Activated naive CD8-positive, alpha-beta T cell treated with anti-CD3 and anti-CD28 coated beads, Interleukin-2, amount 10 ng/mL, durations not matched to agents 7 days and 5 days (primary cell): ENCODE measurements at regions not wholly inside any gene's neighbourhood (a gene's known extent, or its start where the extent isn't known, plus 50 kb on each side); places are given as distances from the start of the nearest gene placed in this dataset.
A peak's percentile ranks its signal among the peaks of the same experiment; 100 is the strongest.

Source experiments
- ATAC-seq: fragments of 150-1000 bp; cut with Tn5 transposase; one replicate; pipeline ENCODE4 v1.10.0; 2021; ENCODE audit warnings: low read depth, moderate library complexity
- POLR2A ChIA-PET: fragments of 350-600 bp; sonication (Branson Sonifier 250); formaldehyde crosslinking; loops from one replicate; lab custom pipeline; 2021; ENCODE audit warnings: antibody characterized with exemption; lab: Charles Lee
- DNase-seq: peaks from one replicate; pipeline ENCODE4 v3.0.0; 2021
- H3K27ac Mint-ChIP-seq: one replicate; pipeline ENCODE4 v1.8.0; 2022; ENCODE audit warnings: mild to moderate bottlenecking, mixed read lengths
- H3K27me3 Mint-ChIP-seq: one replicate; pipeline ENCODE4 v1.8.0; 2022; ENCODE audit warnings: mild to moderate bottlenecking, moderate library complexity, mixed read lengths
- H3K36me3 Mint-ChIP-seq: one replicate; pipeline ENCODE4 v1.8.0; 2021; ENCODE audit warnings: mild to moderate bottlenecking, mixed read lengths
- H3K4me1 Mint-ChIP-seq: one replicate; pipeline ENCODE4 v1.8.0; 2021; ENCODE audit warnings: mixed read lengths
- H3K4me3 Mint-ChIP-seq: one replicate; pipeline ENCODE4 v1.8.0; 2022; ENCODE audit warnings: mild to moderate bottlenecking, moderate library complexity, mixed read lengths
- H3K9me3 Mint-ChIP-seq: one replicate; pipeline ENCODE4 v1.8.0; 2021; ENCODE audit warnings: mixed read lengths

GRCh38 chr21:43316156-43316845 is 110.6 kb downstream of the SIK1 start:
- H3K4me1 Mint-ChIP-seq: peaks cover 37% of the 10 kb centered on the region
- no peak for ATAC-seq
- peaks cover 7% of the 10 kb centered on the region for H3K36me3 Mint-ChIP-seq
- peak overlapping the region; percentile 85 for H3K4me3 Mint-ChIP-seq
- peaks cover 3% of the 10 kb centered on the region for H3K27me3 Mint-ChIP-seq
- no peak for DNase-seq
- H3K9me3 Mint-ChIP-seq: peaks cover 11% of the 10 kb centered on the region
- H3K27ac Mint-ChIP-seq: no peak overlapping the region
- POLR2A ChIA-PET: interaction anchor here (1.7 kb wide), 1 partner anchor 45 kb away, joined by 10 read pairs; no protein-coding TSS in a partner anchor

GRCh38 chr21:43315244-43316137 is 111.4 kb downstream of the SIK1 start:
- peak overlapping the region; percentile 85 for H3K4me3 Mint-ChIP-seq
- H3K27me3 Mint-ChIP-seq: peaks cover 3% of the 10 kb centered on the region
- peak overlapping the region; percentile 97 for H3K27ac Mint-ChIP-seq
- ATAC-seq (peak; percentile 70), DNase-seq (peak; percentile 67)
- peaks cover 12% of the 10 kb centered on the region for H3K9me3 Mint-ChIP-seq
- POLR2A ChIA-PET: interaction anchor here (0.9 to 1.7 kb wide), 2 partner anchors 8 to 46 kb away, joined by 3 to 10 read pairs; no protein-coding TSS in a partner anchor
- H3K36me3 Mint-ChIP-seq: peaks cover 7% of the 10 kb centered on the region
- H3K4me1 Mint-ChIP-seq: peaks cover 41% of the 10 kb centered on the region

GRCh38 chr21:43313939-43314405 is 113.0 kb downstream of the SIK1 start:
- peak overlapping the region; percentile 91 for H3K27ac Mint-ChIP-seq
- H3K36me3 Mint-ChIP-seq: peaks cover 7% of the 10 kb centered on the region
- POLR2A ChIA-PET: no interaction called here
- peaks cover 46% of the 10 kb centered on the region for H3K4me1 Mint-ChIP-seq
- peaks cover 12% of the 10 kb centered on the region for H3K9me3 Mint-ChIP-seq
- peak overlapping the region; percentile 66 for H3K4me3 Mint-ChIP-seq
- no peak for DNase-seq
- peak; percentile 19 for ATAC-seq
- H3K27me3 Mint-ChIP-seq: peaks cover 3% of the 10 kb centered on the region

GRCh38 chr21:43313221-43313938 is 113.6 kb downstream of the SIK1 start:
- ATAC-seq: no peak
- Mint-ChIP-seq H3K4me1 (peaks cover 45% of the 10 kb centered on the region), H3K9me3 (peaks cover 11% of the 10 kb centered on the region), H3K36me3 (peaks cover 6% of the 10 kb centered on the region), H3K27ac (peak overlapping the region; percentile 91), H3K4me3 (peak overlapping the region; percentile 55), H3K27me3 (peaks cover 3% of the 10 kb centered on the region)
- no peak for DNase-seq
- POLR2A ChIA-PET: interaction anchor here (1.4 kb wide), 1 partner anchor 49 kb away, joined by 3 read pairs; no protein-coding TSS in a partner anchor

GRCh38 chr21:43312751-43313169 is 114.2 kb downstream of the SIK1 start:
- Mint-ChIP-seq H3K4me3 (peak overlapping the region; percentile 40), H3K4me1 (peaks cover 48% of the 10 kb centered on the region), H3K9me3 (peaks cover 8% of the 10 kb centered on the region), H3K27ac (peak overlapping the region; percentile 91), H3K27me3 (peaks cover 3% of the 10 kb centered on the region), H3K36me3 (peaks cover 5% of the 10 kb centered on the region)
- ATAC-seq: peak; percentile 92
- peak; percentile 51 for DNase-seq
- POLR2A ChIA-PET: interaction anchor here (1.4 kb wide), 1 partner anchor 50 kb away, joined by 3 read pairs; no protein-coding TSS in a partner anchor

- POLR2A ChIA-PET: no interaction called here
These were observed 114.9 kb downstream of the SIK1 start for GRCh38 chr21:43312011-43312410.

GRCh38 chr21:43311301-43311817 is 115.6 kb downstream of the SIK1 start:
- Mint-ChIP-seq H3K27me3 (peaks cover 3% of the 10 kb centered on the region), H3K9me3 (peaks cover 1% of the 10 kb centered on the region), H3K36me3 (no peaks in the 10 kb centered on the region), H3K4me3 (peak overlapping the region; percentile 33), H3K27ac (peak overlapping the region; percentile 65), H3K4me1 (peaks cover 50% of the 10 kb centered on the region)
- DNase-seq (no peak), ATAC-seq (no peak)
- POLR2A ChIA-PET: interaction anchor here (0.8 to 1.0 kb wide), 2 partner anchors 9 to 16 kb away, joined by 3 to 5 read pairs; no protein-coding TSS in a partner anchor

More at GRCh38 chr21:43312011-43312410, 114.9 kb downstream of the SIK1 start:
- peak overlapping the region; percentile 33 for H3K4me3 Mint-ChIP-seq
- no peaks in the 10 kb centered on the region for H3K36me3 Mint-ChIP-seq
- H3K4me1 Mint-ChIP-seq: peaks cover 48% of the 10 kb centered on the region
- peak overlapping the region; percentile 65 for H3K27ac Mint-ChIP-seq
- peaks cover 3% of the 10 kb centered on the region for H3K9me3 Mint-ChIP-seq
- ATAC-seq (no peak), DNase-seq (no peak)
- H3K27me3 Mint-ChIP-seq: peaks cover 3% of the 10 kb centered on the region

- Mint-ChIP-seq H3K36me3 (no peaks in the 10 kb centered on the region), H3K4me3 (no peak overlapping the region), H3K9me3 (peaks cover 1% of the 10 kb centered on the region), H3K4me1 (peaks cover 39% of the 10 kb centered on the region), H3K27ac (no peak overlapping the region), H3K27me3 (peaks cover 3% of the 10 kb centered on the region)
- DNase-seq: no peak
- no peak for ATAC-seq
- POLR2A ChIA-PET: no interaction called here
These were observed 118.1 kb downstream of the SIK1 start for GRCh38 chr21:43308815-43309283.

GRCh38 chr21:43308101-43308814 is 118.7 kb downstream of the SIK1 start:
- Mint-ChIP-seq H3K9me3 (peaks cover 1% of the 10 kb centered on the region), H3K4me1 (peaks cover 36% of the 10 kb centered on the region), H3K36me3 (no peaks in the 10 kb centered on the region), H3K27ac (peak overlapping the region; percentile 54), H3K4me3 (no peak overlapping the region), H3K27me3 (peaks cover 3% of the 10 kb centered on the region)
- POLR2A ChIA-PET: no interaction called here
- ATAC-seq (no peak), DNase-seq (no peak)

- Mint-ChIP-seq H3K4me3 (no peak overlapping the region), H3K4me1 (peaks cover 33% of the 10 kb centered on the region), H3K27me3 (peaks cover 3% of the 10 kb centered on the region), H3K9me3 (peaks cover 1% of the 10 kb centered on the region), H3K27ac (peak overlapping the region; percentile 34), H3K36me3 (no peaks in the 10 kb centered on the region)
- POLR2A ChIA-PET: no interaction called here
- no peak for ATAC-seq
- no peak for DNase-seq
These were observed 119.3 kb downstream of the SIK1 start for GRCh38 chr21:43307677-43308070.

GRCh38 chr21:43306911-43307676 is 119.8 kb downstream of the SIK1 start:
- H3K4me1 Mint-ChIP-seq: peaks cover 27% of the 10 kb centered on the region
- ATAC-seq (no peak), DNase-seq (no peak)
- H3K9me3 Mint-ChIP-seq: peaks cover 1% of the 10 kb centered on the region
- no peak overlapping the region for H3K4me3 Mint-ChIP-seq
- H3K27me3 Mint-ChIP-seq: peaks cover 3% of the 10 kb centered on the region
- no peak overlapping the region for H3K27ac Mint-ChIP-seq
- no peaks in the 10 kb centered on the region for H3K36me3 Mint-ChIP-seq
- POLR2A ChIA-PET: no interaction called here
